ENCODE measurements at regions not wholly inside any gene's neighbourhood (a gene's known extent, or its start where the extent isn't known, plus 50 kb on each side); places are given as distances from the start of the nearest gene placed in this dataset.
A peak's percentile ranks its signal among the peaks of the same experiment; 100 is the strongest.

DNA sequence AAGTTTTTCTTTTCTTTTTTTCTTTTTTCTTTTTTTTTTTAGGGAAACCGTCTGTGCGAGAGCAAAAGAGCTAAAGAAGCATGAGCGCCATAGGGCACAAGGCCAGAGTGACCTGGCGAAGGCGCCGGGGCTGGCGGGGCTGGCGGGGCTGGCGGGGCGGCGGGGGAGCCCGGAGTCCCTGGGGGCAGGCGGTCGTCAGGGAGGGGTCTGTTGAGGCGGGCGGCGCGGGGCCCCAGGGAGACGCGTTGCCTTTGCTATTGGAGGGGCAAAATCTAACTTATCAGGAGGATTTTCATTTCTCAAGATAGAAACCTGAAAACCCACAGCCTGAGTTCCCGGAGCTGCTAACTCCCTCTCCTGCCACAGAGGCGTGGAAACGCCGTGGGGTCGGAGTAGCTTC lies 135.6 kb upstream of the SMAD1 start:
- DNase-seq (ENCODE audit: low read depth): no peak

GRCh38 chr4:145345401-145345800 lies 136.3 kb upstream of the SMAD1 start:
- peak; percentile 29 for DNase-seq (ENCODE audit: low read depth)

- DNase-seq (ENCODE audit: low read depth): no peak
Observed at GRCh38 chr4:145341381-145341780, 140.3 kb upstream of the SMAD1 start.

DNA sequence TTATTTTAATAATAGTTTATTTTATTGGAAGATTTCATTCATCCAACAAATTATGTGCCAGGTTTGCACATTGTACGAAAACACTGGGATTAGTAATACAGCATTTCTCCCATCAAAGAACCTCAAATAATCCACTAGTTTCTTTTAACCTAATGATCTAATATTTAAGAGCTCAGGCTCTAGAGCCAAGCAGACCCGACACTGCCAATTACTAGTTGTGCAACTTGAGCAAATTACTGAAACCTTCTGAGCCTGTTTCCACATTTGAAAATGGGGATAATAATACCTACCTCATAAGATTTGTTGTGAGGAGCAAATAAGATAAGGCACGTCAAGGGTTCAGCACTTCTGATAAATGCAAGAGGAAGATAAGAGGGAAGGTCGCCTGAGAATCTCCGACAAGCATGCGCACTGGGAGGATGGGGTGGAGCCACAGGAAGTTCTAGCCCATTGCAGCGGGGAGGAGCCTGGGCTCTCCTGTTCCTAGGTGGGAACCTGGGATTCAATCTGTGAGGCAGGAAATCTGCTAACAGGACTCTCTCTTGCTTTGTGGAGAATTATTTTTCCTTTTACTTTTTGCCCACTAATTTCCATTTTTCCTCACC lies 141.5 kb upstream of the SMAD1 start:
- DNase-seq (ENCODE audit: low read depth): no peak

- no peak for DNase-seq (ENCODE audit: low read depth)
Observed at GRCh38 chr4:145339075-145339725, 142.5 kb upstream of the SMAD1 start.

GRCh38 chr4:145338568-145338967 lies 143.1 kb upstream of the SMAD1 start:
- no peak for DNase-seq (ENCODE audit: low read depth)

GRCh38 chr4:145337391-145337790 lies 144.3 kb upstream of the SMAD1 start:
- DNase-seq (ENCODE audit: low read depth): no peak

DNA sequence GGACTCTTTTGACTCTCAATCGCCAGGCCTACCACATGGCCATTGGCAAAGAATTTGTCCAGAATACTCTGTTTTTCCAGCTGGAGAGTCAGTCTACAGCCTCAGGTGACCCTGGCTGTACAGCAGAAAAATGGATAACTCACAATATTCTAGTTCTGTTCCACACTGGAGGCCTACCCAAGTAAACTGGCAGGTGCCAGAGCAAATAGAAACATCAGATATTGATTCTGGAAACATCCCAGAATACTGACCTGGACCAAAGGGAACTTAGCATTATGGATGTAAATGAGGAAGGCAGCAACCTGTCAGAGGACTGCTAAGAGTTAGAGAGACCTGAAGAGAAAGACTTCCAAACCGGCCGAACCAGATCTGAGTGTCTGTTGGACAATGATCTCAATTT lies 147.9 kb upstream of the SMAD1 start:
- no peak for DNase-seq (ENCODE audit: low read depth)

DNA sequence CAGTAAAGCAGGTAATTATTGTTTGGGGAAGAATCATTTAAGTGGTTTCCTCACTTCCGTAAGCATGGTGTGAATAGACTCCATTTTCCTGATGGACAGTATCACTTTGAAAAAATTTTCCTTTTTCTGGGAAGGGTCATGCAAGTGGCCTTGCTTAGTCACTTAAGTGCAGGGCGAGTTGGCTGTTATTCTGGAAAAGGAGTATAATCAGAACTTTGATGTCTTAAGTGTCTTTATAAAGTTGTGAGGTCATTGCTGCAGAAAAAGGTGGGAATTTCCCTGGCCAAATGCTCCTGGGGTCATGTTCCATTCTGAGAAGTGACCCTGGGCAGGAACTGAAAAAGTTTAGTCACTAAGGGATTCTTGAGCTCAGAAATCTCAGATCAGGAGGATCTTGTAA lies 146.1 kb upstream of the OTUD4 start:
- no peak for DNase-seq (ENCODE audit: low read depth)

DNA sequence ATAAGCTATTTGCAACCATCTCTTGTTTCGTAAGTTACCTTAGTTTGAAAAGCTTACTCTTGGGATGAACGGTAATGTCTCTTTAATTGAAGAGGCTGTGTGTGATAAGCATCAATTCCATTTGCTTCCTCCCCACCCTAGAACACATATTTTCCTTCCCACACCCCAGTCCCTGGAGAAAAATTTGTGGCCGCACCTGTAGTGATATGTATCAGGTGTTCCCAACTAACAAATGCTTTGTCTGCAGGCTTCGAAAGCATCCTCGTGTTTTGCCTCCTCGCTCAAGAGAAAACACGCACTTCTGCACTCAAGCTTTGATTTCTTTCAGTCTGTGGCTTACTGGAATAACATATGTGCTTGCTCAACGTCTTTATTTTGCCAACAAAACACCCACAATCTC lies 143.8 kb upstream of the OTUD4 start:
- no peak for DNase-seq (ENCODE audit: low read depth)

- DNase-seq (ENCODE audit: low read depth): no peak
Observed at GRCh38 chr4:145320294-145320693, 139.9 kb upstream of the OTUD4 start.

- no peak for DNase-seq (ENCODE audit: low read depth)
Observed at GRCh38 chr4:145319751-145320150, 139.4 kb upstream of the OTUD4 start.

- DNase-seq (ENCODE audit: low read depth): no peak
Observed at GRCh38 chr4:145316897-145317574, 136.6 kb upstream of the OTUD4 start.

GRCh38 chr4:145315811-145316225 lies 135.4 kb upstream of the OTUD4 start:
- no peak for DNase-seq (ENCODE audit: low read depth)

DNA sequence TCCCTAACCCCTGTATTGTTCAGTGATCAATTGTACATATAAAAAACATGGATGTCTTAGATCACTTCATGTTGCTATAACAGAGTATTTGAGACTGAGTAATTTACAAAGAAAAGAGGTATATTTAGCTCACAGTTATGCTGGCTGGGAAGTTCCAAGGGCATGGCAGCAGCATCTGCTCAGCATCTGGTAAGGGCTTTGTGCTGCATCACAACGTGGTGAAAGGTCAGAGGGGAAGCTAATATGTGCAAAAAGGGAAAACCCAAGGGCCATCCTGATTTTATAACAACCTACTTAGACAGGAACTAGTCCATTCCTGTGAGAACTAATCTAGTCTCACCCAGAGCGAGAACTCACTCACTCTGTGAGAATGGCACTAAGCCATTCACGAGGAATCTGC lies 128.2 kb upstream of the OTUD4 start:
- DNase-seq (ENCODE audit: low read depth): no peak

GRCh38 chr4:145307763-145308430 lies 127.5 kb upstream of the OTUD4 start:
- no peak for DNase-seq (ENCODE audit: low read depth)

GRCh38 chr4:145307120-145307519 lies 126.7 kb upstream of the OTUD4 start:
- DNase-seq (ENCODE audit: low read depth): no peak

GRCh38 chr4:145302725-145303124 lies 122.3 kb upstream of the OTUD4 start:
- DNase-seq (ENCODE audit: low read depth): no peak

- peak; percentile 35 for DNase-seq (ENCODE audit: low read depth)
Observed at GRCh38 chr4:145301386-145302080, 121.1 kb upstream of the OTUD4 start.

DNA sequence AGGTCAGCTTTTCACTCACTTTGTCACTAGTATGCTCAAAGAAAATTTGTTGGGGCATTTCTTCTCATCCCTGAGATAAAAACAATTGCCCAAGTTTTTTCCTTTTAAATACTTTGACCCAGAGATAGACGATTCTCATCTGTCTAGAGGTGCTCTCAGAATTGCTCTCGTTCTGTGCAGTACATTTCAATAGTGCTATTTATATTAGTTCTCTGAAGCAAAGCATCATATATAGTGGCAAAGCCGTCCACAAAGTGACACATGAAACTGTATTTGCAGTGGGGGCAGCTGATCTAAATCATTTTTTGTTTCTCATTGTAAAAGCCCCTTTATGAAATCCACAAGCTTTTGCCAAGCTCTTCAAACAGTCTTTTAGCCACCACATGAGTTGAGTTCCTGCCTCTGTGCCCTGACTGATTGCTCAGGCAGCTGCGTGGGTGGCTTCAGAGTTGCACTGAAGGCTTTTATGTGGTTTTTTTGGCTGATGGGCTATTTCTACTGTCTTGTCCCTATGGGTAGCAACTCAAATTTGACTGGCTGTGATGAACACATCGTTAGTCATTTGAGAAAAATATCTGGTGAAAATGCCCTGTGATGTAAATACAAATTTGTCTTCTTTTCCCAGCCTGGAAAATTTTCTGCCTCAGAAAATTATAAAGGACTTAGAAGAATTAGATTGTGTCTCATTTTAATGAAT lies 119.1 kb upstream of the OTUD4 start:
- peak; percentile 82 for DNase-seq (ENCODE audit: low read depth)

- no peak for DNase-seq (ENCODE audit: low read depth)
Observed at GRCh38 chr4:145298885-145299284, 118.5 kb upstream of the OTUD4 start.

- no peak for DNase-seq (ENCODE audit: low read depth)
Observed at GRCh38 chr4:145297556-145297955, 117.2 kb upstream of the OTUD4 start.

All from iris pigment epithelial cell (primary cell).